KOPT-K1 (cell line): ENCODE measurements at regions not wholly inside any gene's neighbourhood (a gene's known extent, or its start where the extent isn't known, plus 50 kb on each side); places are given as distances from the start of the nearest gene placed in this dataset.
"Not testable (repeated sequence)": the region's sequence is repeated elsewhere in the genome, so short reads cannot be mapped to it uniquely, and the experiment has no call there.

Experiments
- H3K27ac ChIP-seq: fragments of 200-600 bp; sonication (generic); 2 replicates; pipeline ENCODE4 v1.5.1; 2016; ENCODE audit warnings: antibody characterized with exemption, mild to moderate bottlenecking, low read depth, low read length; ENCODE audit not compliant: poor library complexity, severe bottlenecking
- H3K36me3 ChIP-seq: fragments of 200-600 bp; sonication (generic); 2 replicates; pipeline ENCODE4 v1.5.1; 2017; ENCODE audit warnings: antibody characterized with exemption, mild to moderate bottlenecking, low read length, moderate library complexity; ENCODE audit not compliant: insufficient read depth
- H3K9me3 ChIP-seq: fragments of 200-600 bp; sonication (generic); 2 replicates; pipeline ENCODE4 v1.5.1; 2017; ENCODE audit warnings: antibody characterized with exemption, low read length, mild to moderate bottlenecking; ENCODE audit not compliant: insufficient read depth, poor library complexity, severe bottlenecking

DNA sequence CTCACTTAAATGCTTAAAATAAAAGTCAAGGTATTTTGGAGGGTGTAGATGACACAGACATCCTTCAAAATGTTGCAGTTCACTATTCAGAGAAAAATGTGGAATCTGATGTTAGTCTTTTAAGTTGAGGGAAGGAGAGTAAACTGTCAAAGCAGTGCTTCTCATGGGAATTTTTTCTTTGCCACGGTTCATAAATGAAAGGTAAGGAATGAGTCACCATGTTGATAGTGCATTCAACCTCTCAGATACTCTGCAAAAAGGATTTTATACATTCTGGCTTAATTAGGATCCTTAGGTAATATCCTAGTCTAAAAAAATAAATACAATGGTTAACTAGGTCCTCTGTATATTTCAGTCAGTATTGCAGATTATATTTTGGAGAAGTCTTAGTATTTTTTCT lies 804.3 kb downstream of the TTLL7 start:
- H3K27ac ChIP-seq, H3K36me3 ChIP-seq, H3K9me3 ChIP-seq: not testable (repeated sequence)

- not testable (repeated sequence) for H3K9me3 ChIP-seq, H3K27ac ChIP-seq, H3K36me3 ChIP-seq
Observed at GRCh38 chr1:83182033-83182728, 816.8 kb downstream of the TTLL7 start.

GRCh38 chr1:83180621-83181020 lies 818.3 kb downstream of the TTLL7 start:
- not testable (repeated sequence) for H3K27ac ChIP-seq, H3K36me3 ChIP-seq, H3K9me3 ChIP-seq

DNA sequence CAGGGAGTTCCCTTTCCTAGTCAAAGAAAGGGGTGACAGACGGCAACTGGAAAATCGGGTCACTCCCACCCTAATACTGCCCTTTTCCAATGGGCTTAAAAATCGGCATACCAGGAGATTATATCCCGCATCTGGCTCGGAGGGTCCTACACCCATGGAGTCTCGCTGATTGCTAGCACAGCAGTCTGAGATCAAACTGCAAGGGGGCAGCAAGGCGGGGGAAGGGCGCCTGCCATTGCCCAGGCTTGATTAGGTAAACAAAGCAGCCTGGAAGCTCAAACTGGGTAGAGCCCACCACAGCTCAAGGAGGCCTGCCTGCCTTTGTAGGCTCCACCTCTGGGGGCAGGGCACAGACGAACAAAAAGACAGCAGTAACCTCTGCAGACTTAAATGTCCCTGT lies 831.3 kb downstream of the TTLL7 start:
- not testable (repeated sequence) for H3K27ac ChIP-seq

GRCh38 chr1:83163879-83164475 lies 835.0 kb downstream of the TTLL7 start:
- H3K9me3 ChIP-seq, H3K36me3 ChIP-seq, H3K27ac ChIP-seq: not testable (repeated sequence)

More for the DNA sequence above, 831.3 kb downstream of the TTLL7 start:
- H3K9me3 ChIP-seq, H3K36me3 ChIP-seq: not testable (repeated sequence)

GRCh38 chr1:83158924-83159323 lies 840.0 kb downstream of the TTLL7 start:
- H3K27ac ChIP-seq, H3K9me3 ChIP-seq, H3K36me3 ChIP-seq: not testable (repeated sequence)

GRCh38 chr1:83154306-83154705 lies 844.6 kb downstream of the TTLL7 start:
- H3K36me3 ChIP-seq, H3K27ac ChIP-seq, H3K9me3 ChIP-seq: not testable (repeated sequence)

DNA sequence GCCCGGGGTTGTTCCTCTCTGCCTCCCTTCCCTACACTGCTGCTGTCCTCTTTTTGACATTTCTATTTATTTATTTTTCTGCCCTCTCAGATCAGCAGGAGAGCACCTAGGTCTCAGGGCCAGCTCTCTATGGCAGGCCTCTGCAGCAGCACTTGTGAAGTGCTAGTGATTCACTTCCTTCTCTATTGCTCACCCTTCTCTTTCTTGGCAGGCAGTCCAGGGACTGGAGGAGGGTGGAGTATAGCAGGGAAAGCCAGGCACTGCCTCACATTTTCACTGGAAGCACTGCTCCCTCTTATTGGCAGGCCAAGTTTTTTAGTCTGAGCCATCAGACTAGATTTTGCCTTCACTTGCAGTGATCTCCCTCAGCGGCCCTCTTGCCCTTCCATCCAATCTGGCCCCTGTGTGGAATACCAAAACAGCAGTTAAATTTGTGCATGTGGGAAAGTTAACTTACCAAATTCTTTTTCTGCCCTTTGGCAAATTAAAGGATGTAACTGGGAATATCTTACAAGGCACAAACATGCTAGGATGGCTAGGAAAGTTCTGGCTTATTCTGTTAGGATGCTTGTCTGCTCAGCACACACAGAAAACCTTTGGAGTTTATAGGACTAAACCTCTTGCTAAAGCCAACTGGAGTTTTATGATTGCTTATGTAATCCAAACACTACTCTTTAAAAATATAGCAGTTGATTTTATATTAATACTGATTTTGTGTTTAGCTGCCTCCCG lies 847.6 kb downstream of the TTLL7 start:
- H3K9me3 ChIP-seq, H3K27ac ChIP-seq, H3K36me3 ChIP-seq: not testable (repeated sequence)

GRCh38 chr1:83150479-83150878 lies 848.5 kb downstream of the TTLL7 start:
- not testable (repeated sequence) for H3K9me3 ChIP-seq, H3K36me3 ChIP-seq, H3K27ac ChIP-seq

GRCh38 chr1:83145820-83146219 lies 853.1 kb downstream of the TTLL7 start:
- not testable (repeated sequence) for H3K9me3 ChIP-seq, H3K27ac ChIP-seq, H3K36me3 ChIP-seq

DNA sequence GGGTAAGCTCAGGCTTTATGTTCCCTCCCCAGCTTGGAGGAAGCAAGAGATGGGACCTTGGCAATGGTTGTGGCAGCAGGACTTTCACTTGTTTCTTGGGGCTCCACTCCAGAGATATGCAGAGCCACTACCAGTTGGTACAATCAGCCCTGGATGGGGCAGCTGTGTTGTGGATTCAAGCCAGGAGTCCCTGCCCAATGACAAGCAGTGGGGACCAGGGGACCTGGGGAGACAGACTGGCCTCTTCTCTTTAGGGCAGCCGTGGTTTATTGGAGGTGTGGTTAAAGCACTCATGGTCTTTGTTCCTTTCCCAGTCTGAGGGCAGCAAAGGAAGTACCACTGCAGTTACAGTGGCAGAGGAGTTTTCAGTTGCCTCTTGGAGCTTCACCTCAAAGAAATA lies 856.1 kb downstream of the TTLL7 start:
- not testable (repeated sequence) for H3K27ac ChIP-seq, H3K9me3 ChIP-seq, H3K36me3 ChIP-seq

DNA sequence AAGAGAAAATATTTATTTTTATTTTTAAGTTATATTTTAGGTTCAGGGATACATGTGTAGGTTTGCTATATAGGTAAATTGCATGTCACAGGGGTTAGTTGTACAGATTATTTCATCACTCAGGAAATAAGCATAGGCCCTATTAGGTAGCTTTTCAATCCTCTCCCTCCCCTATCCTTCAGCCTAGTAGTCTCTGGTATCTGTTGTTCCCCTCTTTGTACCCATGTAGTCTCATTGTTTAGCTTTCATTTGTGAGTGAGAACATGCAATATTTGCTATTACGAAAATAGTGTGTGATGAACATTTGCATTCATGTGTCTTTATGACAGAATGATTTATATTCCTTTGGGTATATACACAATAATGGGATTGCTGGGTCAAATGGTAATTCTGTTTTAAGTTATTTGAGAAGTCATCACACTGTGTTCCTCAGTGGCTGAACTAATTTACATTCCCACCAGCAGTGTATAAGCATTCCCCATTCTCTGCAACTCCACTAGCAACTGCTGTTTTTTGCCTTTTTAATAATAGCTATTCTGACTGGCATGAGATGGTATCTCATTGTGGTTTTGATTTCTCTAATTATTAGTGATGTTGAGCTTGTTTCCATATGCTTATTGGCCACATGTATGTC lies 863.3 kb downstream of the TTLL7 start:
- H3K27ac ChIP-seq, H3K36me3 ChIP-seq, H3K9me3 ChIP-seq: not testable (repeated sequence)

DNA sequence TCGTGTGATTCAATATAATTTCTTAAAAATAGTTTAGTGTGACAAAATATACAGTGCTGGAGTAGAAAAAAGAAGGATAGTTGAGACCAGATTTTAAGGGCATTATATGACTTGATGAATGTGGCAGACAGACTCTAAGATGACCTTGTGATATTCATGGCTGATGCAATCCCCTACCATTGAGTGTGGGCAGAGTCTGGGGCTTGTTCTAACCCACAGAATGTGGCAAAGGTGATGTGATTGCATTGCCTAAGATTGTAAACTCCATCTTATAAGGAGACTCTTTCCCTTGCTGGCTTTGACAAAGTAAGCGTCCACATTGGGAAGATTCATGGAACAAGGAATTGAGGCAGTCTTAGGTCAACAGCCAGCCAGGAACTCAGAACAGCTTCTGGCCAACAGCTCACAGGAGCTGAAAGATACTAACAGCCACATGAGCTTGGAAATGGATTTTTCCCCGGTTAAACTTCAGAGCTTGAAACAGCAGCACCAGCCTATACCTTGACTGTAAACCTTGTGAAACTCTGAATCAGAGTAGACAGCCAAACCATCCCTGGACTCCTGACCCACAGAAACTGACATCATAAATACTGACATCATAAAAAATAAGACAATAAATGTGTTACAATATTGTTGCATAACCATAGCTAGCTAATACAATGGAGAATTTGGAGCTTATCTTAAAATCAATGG lies 864.5 kb downstream of the TTLL7 start:
- not testable (repeated sequence) for H3K36me3 ChIP-seq, H3K9me3 ChIP-seq, H3K27ac ChIP-seq

DNA sequence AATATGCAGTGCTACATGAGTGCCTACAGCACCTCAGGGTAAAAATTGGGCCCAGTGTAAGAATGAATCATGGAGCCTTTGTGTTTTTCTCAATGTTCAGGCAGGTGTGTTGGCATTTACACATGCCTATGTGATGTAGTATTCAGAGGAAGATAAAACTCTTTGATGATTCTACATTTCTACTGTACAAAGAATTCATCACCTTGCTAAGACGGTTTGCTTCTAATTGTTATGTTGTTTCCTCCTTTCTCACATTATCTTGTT lies 867.3 kb downstream of the TTLL7 start:
- no peak overlapping the region for H3K27ac ChIP-seq
- H3K36me3 ChIP-seq: no peaks in the 10 kb centered on the region
- H3K9me3 ChIP-seq: no peaks in the 10 kb centered on the region

DNA sequence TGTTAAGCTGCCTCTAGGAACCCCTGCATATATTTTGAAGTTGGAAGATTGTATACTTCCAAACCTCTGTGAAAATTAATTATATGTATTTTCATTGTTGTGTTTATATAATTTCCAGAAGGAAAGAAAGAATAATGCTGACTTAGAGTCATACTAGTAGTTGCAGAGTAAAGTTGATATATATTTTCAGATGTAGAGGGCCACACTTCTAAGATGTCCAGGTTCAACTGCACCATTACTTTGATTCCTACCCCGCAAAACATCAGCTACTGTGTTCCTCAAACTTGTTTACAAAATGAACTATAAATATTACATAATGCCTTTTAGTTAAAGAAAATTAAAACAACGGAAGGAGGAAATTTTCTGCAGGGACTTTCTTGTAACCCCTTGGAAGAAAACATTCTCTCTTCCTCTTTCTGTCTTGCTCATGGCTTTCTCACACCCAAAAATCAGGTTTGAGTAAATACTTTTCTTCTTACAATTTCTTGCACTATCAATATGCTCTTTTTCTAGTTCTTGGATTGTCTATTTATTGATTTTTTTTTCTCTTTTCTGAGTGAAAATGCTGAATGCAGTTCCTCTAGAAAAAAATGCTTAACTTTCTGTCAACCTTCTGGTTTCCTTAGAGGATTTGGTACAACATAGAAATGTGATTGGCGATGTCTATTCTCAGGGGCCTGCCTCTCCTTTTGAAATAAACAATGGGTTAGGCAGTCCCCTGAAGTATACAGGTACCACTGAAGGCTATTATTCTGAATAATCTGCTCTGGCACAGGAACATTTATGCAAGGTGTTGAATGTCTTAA lies 867.8 kb downstream of the TTLL7 start:
- Histone ChIP-seq H3K36me3 (no peaks in the 10 kb centered on the region), H3K27ac (no peak overlapping the region), H3K9me3 (no peaks in the 10 kb centered on the region)
